ENCODE measurements at regions not wholly inside any gene's neighbourhood (a gene's known extent, or its start where the extent isn't known, plus 50 kb on each side); places are given as distances from the start of the nearest gene placed in this dataset.
"Not testable (repeated sequence)": the region's sequence is repeated elsewhere in the genome, so short reads cannot be mapped to it uniquely, and the experiment has no call there.

DNA sequence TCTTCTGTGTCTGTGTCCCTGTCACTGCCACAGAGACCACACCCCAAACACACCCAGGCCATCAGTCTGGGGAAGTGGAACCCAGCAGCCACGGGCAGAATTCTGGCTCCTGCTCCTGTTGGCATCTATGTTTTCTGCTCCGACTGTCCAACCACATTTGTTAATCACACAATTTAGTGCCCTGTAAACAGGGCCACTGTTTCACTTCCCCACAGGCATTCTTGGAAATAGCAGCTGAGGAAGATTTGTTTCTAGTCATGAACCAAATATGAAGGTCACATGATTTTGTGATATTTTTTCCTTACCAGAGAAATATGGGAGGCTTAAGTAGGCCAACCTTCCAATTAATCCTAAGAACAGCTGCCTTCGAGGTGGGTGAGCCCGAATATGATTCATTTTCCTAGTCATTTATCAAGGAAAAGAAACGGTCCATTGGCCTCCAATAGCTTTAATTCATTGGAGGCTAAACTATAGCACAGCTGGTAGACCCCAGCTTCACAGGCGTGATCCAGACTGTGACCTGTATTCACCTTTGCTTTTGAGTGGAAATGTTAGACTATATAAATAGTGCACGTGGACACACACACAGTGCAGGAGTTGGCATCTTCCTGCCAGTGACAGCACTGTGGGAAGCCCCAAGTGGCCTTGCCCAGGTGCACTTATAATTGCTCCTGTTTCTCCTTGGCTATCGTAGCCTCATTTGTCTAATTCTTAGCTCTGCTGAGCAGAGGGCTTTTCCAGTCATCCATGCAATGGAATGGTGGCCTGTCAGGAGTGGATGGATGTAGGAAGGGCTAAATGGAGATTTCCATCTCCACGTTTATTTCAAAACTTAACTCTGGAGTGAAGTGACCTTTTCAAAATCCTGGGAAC, 267.9 kb downstream of the LPIN1 start:
- Histone ChIP-seq H3K4me1 (replicated peaks in 1 of 2) (peaks cover 7 to 14% of the 10 kb centered on the region in 2 donors), H3K9me3 (replicated peaks in 1 of 3) (no peaks in the 10 kb centered on the region), H3K27ac (peak overlapping the region in 1 of 5 donors; percentile 1), H3K36me3 (replicated peaks in 1 of 2) (no peaks in the 10 kb centered on the region), H3K4me3 (no peak overlapping the region), H3K27me3 (no peaks in the 10 kb centered on the region)
- intact Hi-C loops (cut with DNase I): no loop called here
- peak; percentile 21 to 59 (median 48) for DNase-seq
- WGBS, 4 donors: 14 to 37% (median 35%) methylated on average over 7 to 9 of the region's 9 CpGs
- no peak for TF ChIP-seq POLR2A (IDR thresholded peaks at IDR 0.05)
- TF ChIP-seq, protein P1, sequence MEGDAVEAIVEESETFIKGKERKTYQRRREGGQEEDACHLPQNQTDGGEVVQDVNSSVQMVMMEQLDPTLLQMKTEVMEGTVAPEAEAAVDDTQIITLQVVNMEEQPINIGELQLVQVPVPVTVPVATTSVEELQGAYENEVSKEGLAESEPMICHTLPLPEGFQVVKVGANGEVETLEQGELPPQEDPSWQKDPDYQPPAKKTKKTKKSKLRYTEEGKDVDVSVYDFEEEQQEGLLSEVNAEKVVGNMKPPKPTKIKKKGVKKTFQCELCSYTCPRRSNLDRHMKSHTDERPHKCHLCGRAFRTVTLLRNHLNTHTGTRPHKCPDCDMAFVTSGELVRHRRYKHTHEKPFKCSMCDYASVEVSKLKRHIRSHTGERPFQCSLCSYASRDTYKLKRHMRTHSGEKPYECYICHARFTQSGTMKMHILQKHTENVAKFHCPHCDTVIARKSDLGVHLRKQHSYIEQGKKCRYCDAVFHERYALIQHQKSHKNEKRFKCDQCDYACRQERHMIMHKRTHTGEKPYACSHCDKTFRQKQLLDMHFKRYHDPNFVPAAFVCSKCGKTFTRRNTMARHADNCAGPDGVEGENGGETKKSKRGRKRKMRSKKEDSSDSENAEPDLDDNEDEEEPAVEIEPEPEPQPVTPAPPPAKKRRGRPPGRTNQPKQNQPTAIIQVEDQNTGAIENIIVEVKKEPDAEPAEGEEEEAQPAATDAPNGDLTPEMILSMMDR (IDR thresholded peaks at IDR 0.05): no peak

DNA sequence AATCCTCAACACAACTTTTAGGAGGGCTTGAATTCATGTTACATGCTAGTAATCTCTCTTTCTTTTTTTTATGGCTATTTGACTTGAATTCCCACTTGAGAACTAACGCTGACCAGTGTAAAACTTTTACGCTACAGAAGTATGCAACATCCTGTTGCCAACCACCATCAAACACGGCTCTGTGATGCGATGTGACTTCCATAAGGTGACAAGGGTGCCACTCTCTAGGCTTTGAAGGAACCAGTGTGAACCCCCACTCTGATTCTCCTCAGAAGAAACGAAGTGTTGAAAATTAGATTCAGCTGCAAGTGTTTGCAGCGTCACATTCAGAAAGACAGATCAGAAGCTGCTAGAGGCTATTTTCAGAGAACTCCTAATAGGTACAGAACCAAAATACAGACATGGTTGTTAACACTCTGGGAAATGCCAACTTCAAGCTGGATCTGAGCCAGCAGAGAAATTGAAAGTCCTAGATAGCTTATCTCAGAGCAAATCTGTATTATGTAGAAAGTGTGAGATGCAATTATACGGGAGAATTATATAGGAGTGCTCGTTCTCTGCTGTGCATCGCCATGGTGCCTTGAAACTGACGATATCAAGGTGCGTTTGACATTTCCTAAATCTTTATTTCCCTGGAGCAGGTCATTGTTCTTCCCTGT, 271.2 kb downstream of the LPIN1 start:
- Histone ChIP-seq H3K9me3 (replicated peaks in 1 of 3) (peaks cover 0 to 4% (median 0%) of the 10 kb centered on the region in 3 donors), H3K27me3 (no peaks in the 10 kb centered on the region), H3K36me3 (replicated peaks in 1 of 2) (no peaks in the 10 kb centered on the region), H3K27ac (no peak overlapping the region), H3K4me1 (replicated peaks in 1 of 2) (peaks cover 7 to 14% of the 10 kb centered on the region in 2 donors), H3K4me3 (no peak overlapping the region)
- DNase-seq: no peak
- WGBS, 4 donors: 75 to 85% (median 80%) methylated on average over 11 of the region's 11 CpGs
- TF ChIP-seq, protein P1 (IDR thresholded peaks at IDR 0.05): no peak
- TF ChIP-seq POLR2A (IDR thresholded peaks at IDR 0.05): no peak
- intact Hi-C loops (cut with DNase I): no loop called here

DNA sequence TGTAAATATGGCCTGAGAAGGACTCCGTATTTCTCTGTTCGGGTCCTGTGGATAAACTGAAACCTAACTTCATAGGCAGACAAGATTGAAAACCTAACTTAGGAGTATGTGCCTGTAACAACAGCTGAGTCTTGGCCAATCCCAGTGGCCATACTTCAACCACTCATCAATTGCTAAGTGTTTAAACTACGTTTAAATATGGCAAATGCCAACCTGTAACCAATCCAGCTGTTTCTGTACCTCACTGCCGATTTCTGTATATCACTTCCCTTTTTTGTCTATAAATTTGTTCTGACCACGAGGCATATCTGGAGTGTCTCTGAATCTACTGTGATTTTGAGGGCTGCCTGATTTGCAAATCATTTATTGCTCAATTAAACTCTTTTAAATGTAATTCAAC, 272.3 kb downstream of the LPIN1 start:
- WGBS, 4 donors: 83 to 86% (median 84%) methylated on average over 5 of the region's 5 CpGs

DNA sequence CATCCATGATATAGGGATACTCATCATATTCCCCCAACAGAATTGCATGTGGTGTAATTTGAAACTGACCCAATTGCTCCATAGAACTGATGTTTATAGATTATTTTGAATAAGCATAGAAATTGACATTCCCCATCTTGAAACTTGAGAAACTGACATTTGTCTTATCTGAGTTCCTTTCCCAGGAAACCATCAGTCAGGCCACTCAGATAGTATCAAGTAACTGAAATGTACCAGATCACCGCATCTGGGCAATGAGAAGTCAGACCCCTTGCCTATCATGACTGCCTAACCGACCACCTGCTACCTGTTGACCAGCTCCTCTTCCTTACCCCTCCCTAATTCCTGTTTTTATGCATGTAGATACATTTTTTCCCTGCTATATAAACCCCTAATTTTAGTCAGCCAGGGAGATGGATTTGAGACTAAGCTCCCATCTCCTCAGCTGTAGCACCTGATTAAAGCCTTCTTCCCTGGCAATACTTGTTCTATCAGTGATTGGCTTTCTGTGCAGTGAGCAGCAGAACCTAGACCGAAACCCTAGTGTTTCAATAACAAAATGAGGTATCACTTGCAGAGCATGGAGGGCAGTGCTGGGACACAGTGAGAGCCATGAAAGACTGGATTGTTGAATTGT, 274.5 kb downstream of the LPIN1 start:
- H3K4me1 ChIP-seq (replicated peaks in 1 of 2): no peaks in the 10 kb centered on the region
- no peak for DNase-seq
- peaks cover 0 to 4% (median 0%) of the 10 kb centered on the region in 3 donors for H3K9me3 ChIP-seq (replicated peaks in 1 of 3)
- no peaks in the 10 kb centered on the region for H3K36me3 ChIP-seq (replicated peaks in 1 of 2)
- H3K27ac ChIP-seq: no peak overlapping the region
- TF ChIP-seq, protein P1 (IDR thresholded peaks at IDR 0.05): no peak
- no peak for TF ChIP-seq POLR2A (IDR thresholded peaks at IDR 0.05)
- WGBS, 4 donors: 83 to 98% (median 97%) methylated on average over 3 of the region's 3 CpGs
- intact Hi-C loops (cut with DNase I): no loop called here
- H3K27me3 ChIP-seq: no peaks in the 10 kb centered on the region
- H3K4me3 ChIP-seq: no peak overlapping the region

More for the DNA sequence above, 272.3 kb downstream of the LPIN1 start:
- DNase-seq; H3K4me3 ChIP-seq; H3K9me3 ChIP-seq (replicated peaks in 1 of 3); intact Hi-C loops (cut with DNase I); H3K36me3 ChIP-seq (replicated peaks in 1 of 2); H3K27me3 ChIP-seq; H3K27ac ChIP-seq: not testable (repeated sequence)
- H3K4me1 ChIP-seq (replicated peaks in 1 of 2): peaks cover 7 to 11% of the 10 kb centered on the region in 2 donors

DNA sequence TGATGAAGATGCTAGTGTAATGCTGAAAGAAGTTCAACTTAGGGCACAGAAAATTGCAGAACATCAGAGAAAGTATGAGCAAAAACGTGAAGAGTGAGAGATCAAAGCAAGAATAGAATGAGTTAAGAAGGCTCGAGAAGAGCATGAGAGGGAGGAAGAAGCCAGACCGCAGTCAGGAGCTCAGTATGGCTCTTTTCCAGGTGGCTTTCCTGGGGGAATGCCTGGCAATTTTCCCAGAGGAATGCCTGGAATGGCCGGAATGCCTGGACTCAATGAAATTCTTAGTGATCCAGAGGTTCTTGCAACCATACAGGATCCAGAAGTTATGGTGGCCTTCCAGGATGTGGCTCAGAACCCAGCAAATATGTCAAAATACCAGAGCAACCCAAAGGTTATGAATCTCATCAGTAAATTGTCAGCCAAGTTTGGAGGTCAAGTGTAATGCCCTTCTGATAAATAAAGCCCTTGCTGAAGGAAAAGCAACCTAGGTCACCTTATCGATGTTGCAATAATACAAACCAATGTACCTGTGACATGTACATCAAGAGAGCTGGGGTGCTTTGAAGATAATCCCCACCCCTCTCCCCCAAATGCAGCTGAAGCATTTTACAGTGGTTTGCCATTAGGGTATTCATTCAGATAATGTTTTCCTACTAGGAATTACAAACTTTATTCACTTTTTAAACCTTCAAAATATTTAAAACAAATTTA, 277.9 kb downstream of the LPIN1 start:
- H3K4me3 ChIP-seq; H3K27me3 ChIP-seq; H3K36me3 ChIP-seq (replicated peaks in 1 of 2); H3K4me1 ChIP-seq (replicated peaks in 1 of 2); intact Hi-C loops (cut with DNase I); H3K9me3 ChIP-seq (replicated peaks in 1 of 3); H3K27ac ChIP-seq: not testable (repeated sequence)
- WGBS, 4 donors: 38 to 55% (median 50%) methylated on average over 5 of the region's 5 CpGs
- peak in 2 of 7 donors; percentile 15 to 30 for DNase-seq
